Upper lobe of right lung (tissue), 1 donor: ENCODE measurements at regions not wholly inside any gene's neighbourhood (a gene's known extent, or its start where the extent isn't known, plus 50 kb on each side); places are given as distances from the start of the nearest gene placed in this dataset.
"Not testable (repeated sequence)": the region's sequence is repeated elsewhere in the genome, so short reads cannot be mapped to it uniquely, and the experiment has no call there.

Experiments
- ATAC-seq: fragments of 200-7000 bp; cut with Tn5 transposase; one replicate; pipeline ENCODE4 v1.9.1; 2020; ENCODE audit warnings: mild to moderate bottlenecking, moderate library complexity
- DNase-seq: peaks from one replicate; pipeline ENCODE4 v3.0.0-alpha.2; 2020
- H3K27ac ChIP-seq: fragments of 200-600 bp; one replicate; pipeline ENCODE4 v1.8.0; 2022
- H3K27me3 ChIP-seq: fragments of 200-600 bp; one replicate; pipeline ENCODE4 v1.8.0; 2022; ENCODE audit warnings: mild to moderate bottlenecking
- H3K36me3 ChIP-seq: fragments of 200-600 bp; one replicate; pipeline ENCODE4 v1.8.0; 2022
- H3K4me1 ChIP-seq: fragments of 200-600 bp; one replicate; pipeline ENCODE4 v1.8.0; 2022
- H3K4me3 ChIP-seq: fragments of 200-600 bp; one replicate; pipeline ENCODE4 v1.8.0; 2022; ENCODE audit warnings: mild to moderate bottlenecking
- H3K9me3 ChIP-seq: fragments of 200-600 bp; one replicate; pipeline ENCODE4 v1.8.0; 2022
- intact Hi-C: fragments of 100-400 bp; cut with DNase I; formaldehyde crosslinking; loops from one replicate; pipeline ENCODE4 v1.11.0; 2022
- TF ChIP-seq, protein P1 (sequence below): fragments of 200-600 bp; IDR thresholded peaks from one replicate; pipeline ENCODE4 v1.8.0; 2022; ENCODE audit warnings: antibody characterized with exemption
- donor health status: DM: no; HTN: yes; CAD: no; lungs with severe emphysema.

DNA sequence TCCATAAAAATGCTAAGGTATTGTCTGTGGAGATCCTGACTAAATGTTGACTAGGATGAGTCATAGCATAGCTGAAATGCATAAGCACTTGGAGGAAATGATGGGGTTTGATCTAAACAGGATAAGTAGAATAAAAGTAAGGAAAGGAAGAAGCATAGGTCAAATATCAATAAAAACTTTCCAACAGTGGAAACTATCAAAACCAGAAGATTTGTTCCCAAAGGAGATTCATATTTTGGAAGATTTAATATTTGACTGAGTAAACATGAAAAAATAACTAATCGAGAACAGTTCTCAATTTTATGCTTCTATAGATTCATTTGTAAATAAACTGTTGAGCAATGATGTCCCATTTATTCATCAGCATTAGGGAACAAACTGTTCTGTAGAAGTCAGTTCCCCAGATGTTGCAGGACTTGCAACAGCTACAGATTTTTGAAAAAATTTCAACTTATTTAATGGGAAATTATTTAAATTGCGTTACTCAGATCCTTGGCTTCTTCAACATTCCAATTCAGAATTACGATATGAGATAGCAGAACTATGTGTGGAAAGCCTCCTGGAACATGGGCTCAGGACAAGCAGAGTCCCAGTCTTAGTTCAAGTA lies 133.7 kb upstream of the TBX18 start:
- Histone ChIP-seq H3K9me3 (no peaks in the 10 kb centered on the region), H3K4me3 (no peak overlapping the region), H3K36me3 (no peaks in the 10 kb centered on the region), H3K27me3 (no peaks in the 10 kb centered on the region), H3K4me1 (no peaks in the 10 kb centered on the region), H3K27ac (no peak overlapping the region)
- intact Hi-C loops = no loop called here
- no peak for ATAC-seq
- no peak for DNase-seq
- TF ChIP-seq, protein P1, sequence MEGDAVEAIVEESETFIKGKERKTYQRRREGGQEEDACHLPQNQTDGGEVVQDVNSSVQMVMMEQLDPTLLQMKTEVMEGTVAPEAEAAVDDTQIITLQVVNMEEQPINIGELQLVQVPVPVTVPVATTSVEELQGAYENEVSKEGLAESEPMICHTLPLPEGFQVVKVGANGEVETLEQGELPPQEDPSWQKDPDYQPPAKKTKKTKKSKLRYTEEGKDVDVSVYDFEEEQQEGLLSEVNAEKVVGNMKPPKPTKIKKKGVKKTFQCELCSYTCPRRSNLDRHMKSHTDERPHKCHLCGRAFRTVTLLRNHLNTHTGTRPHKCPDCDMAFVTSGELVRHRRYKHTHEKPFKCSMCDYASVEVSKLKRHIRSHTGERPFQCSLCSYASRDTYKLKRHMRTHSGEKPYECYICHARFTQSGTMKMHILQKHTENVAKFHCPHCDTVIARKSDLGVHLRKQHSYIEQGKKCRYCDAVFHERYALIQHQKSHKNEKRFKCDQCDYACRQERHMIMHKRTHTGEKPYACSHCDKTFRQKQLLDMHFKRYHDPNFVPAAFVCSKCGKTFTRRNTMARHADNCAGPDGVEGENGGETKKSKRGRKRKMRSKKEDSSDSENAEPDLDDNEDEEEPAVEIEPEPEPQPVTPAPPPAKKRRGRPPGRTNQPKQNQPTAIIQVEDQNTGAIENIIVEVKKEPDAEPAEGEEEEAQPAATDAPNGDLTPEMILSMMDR = no peak

GRCh38 chr6:84897011-84897410 lies 132.6 kb upstream of the TBX18 start:
- no peak for ATAC-seq
- no peak for DNase-seq
- no peaks in the 10 kb centered on the region for H3K27me3 ChIP-seq
- no peaks in the 10 kb centered on the region for H3K9me3 ChIP-seq
- H3K4me3 ChIP-seq = no peak overlapping the region
- intact Hi-C loops = no loop called here
- TF ChIP-seq, protein P1 = no peak
- no peaks in the 10 kb centered on the region for H3K4me1 ChIP-seq
- no peak overlapping the region for H3K27ac ChIP-seq
- no peaks in the 10 kb centered on the region for H3K36me3 ChIP-seq

DNA sequence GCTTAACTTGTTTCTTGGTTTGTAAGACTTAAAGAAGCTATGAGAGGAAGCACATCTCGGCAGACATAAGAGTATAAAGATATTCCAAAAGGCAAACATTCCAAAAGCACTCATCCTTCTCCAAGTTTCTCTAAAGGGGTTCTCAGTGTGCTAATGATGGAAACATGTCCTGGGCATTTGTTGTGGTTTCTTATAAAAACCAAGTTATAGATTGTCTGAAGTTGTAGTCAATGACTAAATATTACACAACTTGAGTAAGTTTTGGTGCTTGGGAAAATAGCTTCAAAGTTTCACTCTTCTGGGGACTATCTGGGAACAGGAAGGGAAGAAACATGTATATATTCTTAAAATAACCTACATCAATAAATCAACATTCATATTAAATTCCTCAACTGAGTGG lies 128.3 kb upstream of the TBX18 start:
- DNase-seq (no peak), ATAC-seq (no peak)
- intact Hi-C loops = no loop called here
- Histone ChIP-seq H3K27ac (no peak overlapping the region), H3K4me3 (no peak overlapping the region), H3K9me3 (no peaks in the 10 kb centered on the region), H3K4me1 (no peaks in the 10 kb centered on the region), H3K36me3 (no peaks in the 10 kb centered on the region), H3K27me3 (no peaks in the 10 kb centered on the region)
- TF ChIP-seq, protein P1 = no peak

DNA sequence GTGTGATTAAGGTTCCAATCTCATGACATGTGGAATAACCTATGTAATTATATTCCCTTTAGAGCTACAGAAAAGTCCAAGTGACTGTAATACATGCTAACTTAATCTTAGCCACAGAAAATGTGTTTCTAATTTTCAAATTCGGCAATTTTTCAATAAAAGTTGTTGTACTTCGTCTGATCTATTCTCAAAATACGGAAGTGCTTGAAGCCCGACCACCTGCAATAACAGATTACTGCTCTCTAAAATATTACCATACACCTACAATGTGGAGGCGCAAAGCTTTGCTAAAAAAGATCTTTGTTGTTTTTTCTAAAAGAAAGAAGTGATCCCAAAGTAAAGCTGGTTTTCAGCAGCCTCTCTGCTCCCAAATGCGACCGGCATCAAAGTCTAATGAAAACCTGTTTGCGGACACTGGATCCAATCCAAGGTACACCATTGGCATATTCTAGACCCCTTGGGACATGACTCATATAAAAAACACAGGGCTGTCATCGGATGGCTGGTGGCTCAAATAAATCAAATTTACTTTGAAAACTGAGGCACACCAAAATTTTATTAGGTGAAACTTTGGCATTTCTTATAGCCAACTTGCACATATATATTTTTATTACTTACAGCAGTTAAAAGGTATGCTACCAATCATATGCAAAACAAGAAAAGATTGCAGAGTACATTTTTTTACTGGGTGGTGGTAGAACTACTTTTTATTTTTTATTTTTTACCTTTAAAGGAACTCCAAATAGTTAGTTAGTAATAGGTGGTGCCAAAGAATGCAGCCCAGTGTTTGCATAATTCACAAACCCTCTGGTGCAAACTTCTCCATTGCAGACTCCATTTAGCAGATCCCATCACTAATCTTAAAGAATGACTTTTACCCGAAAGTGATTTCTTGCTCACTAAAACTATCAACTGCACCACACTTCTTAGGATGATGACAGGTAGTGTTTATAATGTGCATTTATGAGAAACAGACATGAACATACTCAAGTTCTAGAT lies 118.7 kb upstream of the TBX18 start:
- TF ChIP-seq, protein P1 = no peak
- intact Hi-C loops = no loop called here
- Histone ChIP-seq H3K36me3 (no peaks in the 10 kb centered on the region), H3K4me3 (no peak overlapping the region), H3K27me3 (no peaks in the 10 kb centered on the region), H3K27ac (no peak overlapping the region), H3K9me3 (no peaks in the 10 kb centered on the region), H3K4me1 (no peaks in the 10 kb centered on the region)
- DNase-seq (no peak), ATAC-seq (no peak)

DNA sequence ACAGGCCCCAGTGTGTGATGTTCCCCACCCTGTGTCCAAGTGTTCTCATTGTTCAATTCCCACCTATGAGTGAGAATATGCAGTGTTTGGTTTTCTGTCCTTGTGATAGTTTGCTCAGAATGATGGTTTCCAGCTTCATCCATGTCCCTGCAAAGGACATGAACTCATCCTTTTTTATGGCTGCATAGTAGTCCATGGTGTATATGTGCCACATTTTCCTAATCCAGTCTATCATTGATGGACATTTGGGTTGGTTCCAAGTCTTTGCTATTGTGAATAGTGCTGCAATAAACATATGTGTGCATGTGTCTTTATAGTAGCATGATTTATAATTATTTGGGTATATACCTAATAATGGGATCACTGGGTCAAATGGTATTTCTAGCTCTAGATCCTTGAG lies 115.0 kb upstream of the TBX18 start:
- intact Hi-C loops, H3K27ac ChIP-seq, DNase-seq, H3K4me3 ChIP-seq, H3K4me1 ChIP-seq, ATAC-seq, H3K9me3 ChIP-seq, H3K27me3 ChIP-seq, H3K36me3 ChIP-seq: not testable (repeated sequence)

DNA sequence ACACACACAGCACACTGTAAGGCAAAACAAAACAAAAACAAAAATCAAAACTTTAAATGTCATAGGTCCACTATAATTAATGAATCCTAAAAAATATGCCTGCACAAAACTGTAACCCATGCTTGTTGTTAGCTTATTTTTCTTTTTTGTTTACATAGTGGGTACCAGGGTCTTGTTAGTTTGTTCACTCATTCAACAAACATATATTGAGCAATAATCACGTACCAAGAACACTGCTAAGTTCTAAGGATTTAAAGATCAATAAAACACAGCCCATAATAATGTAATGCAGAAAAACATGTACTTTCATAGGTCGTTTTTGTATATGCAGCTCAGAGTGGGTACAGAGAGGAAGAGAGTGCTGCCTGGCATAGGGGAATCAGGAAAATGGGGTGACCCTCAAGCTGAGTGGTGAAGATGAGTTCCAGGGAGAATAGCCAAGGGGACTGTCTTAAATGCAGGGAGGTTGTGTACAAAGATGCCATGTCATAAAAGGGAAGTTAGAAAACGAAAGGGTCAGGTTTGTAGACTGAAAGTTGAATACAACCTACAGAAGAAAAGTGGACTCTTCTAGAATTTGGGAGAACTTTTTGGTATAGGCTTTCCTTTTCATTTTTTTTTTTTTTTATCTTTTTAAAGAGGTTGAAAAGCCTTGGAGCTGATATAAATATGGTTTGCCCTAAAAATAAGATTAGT lies 113.3 kb upstream of the TBX18 start:
- no peak for ATAC-seq
- Histone ChIP-seq H3K4me1 (no peaks in the 10 kb centered on the region), H3K4me3 (no peak overlapping the region), H3K36me3 (no peaks in the 10 kb centered on the region), H3K27me3 (no peaks in the 10 kb centered on the region), H3K27ac (no peak overlapping the region), H3K9me3 (no peaks in the 10 kb centered on the region)
- intact Hi-C loops = no loop called here
- no peak for DNase-seq
- TF ChIP-seq, protein P1 = no peak
